ENCODE measurements at regions not wholly inside any gene's neighbourhood (a gene's known extent, or its start where the extent isn't known, plus 50 kb on each side); places are given as distances from the start of the nearest gene placed in this dataset.

DNA sequence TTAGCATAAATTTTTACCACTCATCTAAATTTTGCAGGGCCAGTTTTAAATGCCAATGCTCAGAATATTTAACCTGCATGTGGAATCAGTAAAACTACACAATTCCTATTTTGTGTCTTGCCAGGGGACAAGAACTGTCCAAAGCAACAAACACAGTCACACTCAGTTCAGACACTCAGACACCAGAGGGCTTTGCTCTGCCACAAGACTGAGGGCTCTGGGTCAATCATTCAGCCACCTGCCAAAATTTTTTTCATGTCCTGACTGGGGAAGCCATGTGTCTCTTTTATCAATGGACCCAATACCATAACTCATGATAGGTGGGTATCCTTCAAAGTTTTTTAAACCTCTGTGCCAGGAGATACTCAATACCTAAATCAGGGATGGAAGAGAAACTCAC is 304.0 kb upstream of the ANO3 start:
- CTCF ChIA-PET: no interaction called here
- Mint-ChIP-seq H3K4me1 (no peaks in the 10 kb centered on the region), H3K27me3 (no peaks in the 10 kb centered on the region), H3K9me3 (ENCODE audit: low read depth) (peaks cover 3% of the 10 kb centered on the region), H3K27ac (no peak overlapping the region), H3K4me3 (no peak overlapping the region), H3K36me3 (no peaks in the 10 kb centered on the region)
- DNase-seq (no peak), ATAC-seq (no peak)

DNA sequence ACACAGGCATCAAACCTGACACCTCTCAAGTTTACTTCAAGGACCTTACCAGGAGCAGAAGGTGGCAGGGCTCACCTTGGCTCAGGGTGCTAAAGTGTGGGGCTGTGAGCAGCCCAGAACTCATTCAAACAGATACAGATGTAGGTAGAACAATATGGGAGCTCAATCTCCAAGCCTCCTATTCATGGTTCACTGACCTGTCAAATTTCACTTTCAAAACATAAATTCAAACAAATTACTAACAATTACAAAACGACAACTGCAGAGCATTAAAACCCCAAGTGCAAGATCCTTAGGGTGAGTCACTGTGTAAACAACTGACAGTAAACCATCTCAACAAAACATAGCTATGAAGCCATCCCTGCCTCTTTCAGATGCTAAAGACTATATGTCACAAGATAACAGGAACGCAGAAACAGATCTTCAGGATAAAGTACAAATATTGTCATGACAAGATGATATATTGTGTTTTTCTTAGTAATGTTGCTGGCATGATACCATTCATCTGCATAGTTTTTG is 303.5 kb upstream of the ANO3 start:
- Mint-ChIP-seq H3K4me1 (no peaks in the 10 kb centered on the region), H3K4me3 (no peak overlapping the region), H3K27ac (no peak overlapping the region), H3K27me3 (no peaks in the 10 kb centered on the region), H3K9me3 (ENCODE audit: low read depth) (peaks cover 3% of the 10 kb centered on the region), H3K36me3 (no peaks in the 10 kb centered on the region)
- ATAC-seq: no peak
- CTCF ChIA-PET: no interaction called here
- DNase-seq: no peak

DNA sequence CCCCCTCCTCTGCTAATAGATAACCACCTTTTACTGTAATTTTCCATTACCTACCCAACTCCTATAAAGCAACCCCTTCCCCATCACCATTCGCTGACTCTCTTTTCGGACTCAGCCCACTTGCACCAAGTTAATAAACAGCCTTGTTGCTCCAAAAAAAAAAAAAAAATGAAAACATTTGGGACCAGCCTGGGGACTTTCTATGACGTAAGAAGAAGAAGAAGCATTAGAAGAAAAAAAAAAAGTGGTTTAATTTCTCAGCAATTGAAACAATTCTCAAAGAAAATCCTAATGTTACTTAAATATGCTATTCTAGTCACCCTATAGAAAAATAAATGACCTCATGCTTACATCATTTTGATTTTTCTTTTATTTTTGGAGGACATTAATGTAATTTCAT is 301.5 kb upstream of the ANO3 start:
- CTCF ChIA-PET: no interaction called here
- Mint-ChIP-seq H3K9me3 (ENCODE audit: low read depth) (peaks cover 6% of the 10 kb centered on the region), H3K4me3 (no peak overlapping the region), H3K27ac (no peak overlapping the region), H3K27me3 (no peaks in the 10 kb centered on the region), H3K4me1 (no peaks in the 10 kb centered on the region), H3K36me3 (no peaks in the 10 kb centered on the region)
- DNase-seq (no peak), ATAC-seq (no peak)

DNA sequence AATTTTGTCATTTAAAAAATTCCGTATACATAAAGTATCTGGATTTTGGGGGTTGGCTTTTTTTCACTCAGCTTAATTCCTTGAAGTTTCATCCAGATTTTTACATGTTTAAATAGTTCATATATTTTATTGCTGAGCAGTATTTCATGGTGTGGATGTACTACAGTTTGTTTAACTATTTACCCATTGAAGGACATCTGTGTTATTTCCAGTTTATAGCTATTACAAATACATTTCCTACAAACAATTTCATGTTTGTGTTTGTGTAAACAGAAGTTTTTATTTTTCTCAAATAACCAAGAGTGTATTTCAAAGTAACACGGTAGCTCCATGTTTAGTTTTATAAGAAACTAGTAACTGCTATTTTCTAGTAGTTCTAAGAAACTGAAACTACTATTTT is 299.7 kb upstream of the ANO3 start:
- no peaks in the 10 kb centered on the region for H3K36me3 Mint-ChIP-seq
- H3K27ac Mint-ChIP-seq: no peak overlapping the region
- no peaks in the 10 kb centered on the region for H3K27me3 Mint-ChIP-seq
- ATAC-seq (no peak), DNase-seq (no peak)
- CTCF ChIA-PET: no interaction called here
- H3K9me3 Mint-ChIP-seq (ENCODE audit: low read depth): peaks cover 3% of the 10 kb centered on the region
- no peaks in the 10 kb centered on the region for H3K4me1 Mint-ChIP-seq
- H3K4me3 Mint-ChIP-seq: no peak overlapping the region

DNA sequence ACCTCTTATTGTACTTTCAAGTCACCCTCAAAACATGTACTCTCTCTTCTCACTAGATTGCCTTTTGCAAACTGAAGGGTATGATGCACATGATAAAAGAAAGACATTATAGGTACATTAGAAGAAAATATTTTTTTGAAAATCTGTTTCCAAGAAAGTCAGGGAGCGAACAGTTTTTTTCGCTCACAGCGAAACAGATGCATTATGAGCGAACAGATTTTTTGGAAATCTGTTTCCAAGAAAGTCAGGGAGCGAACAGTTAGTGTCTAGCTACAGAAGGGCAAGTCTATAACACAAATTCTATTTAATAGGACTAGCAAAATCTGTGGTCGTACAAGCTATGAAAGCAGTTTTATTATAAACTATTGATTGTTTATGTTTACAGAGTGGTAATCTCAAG is 296.2 kb upstream of the ANO3 start:
- Mint-ChIP-seq H3K9me3 (ENCODE audit: low read depth) (peaks cover 8% of the 10 kb centered on the region), H3K4me3 (no peak overlapping the region), H3K27me3 (no peaks in the 10 kb centered on the region), H3K4me1 (no peaks in the 10 kb centered on the region), H3K27ac (no peak overlapping the region), H3K36me3 (no peaks in the 10 kb centered on the region)
- CTCF ChIA-PET: no interaction called here
- ATAC-seq (no peak), DNase-seq (no peak)

DNA sequence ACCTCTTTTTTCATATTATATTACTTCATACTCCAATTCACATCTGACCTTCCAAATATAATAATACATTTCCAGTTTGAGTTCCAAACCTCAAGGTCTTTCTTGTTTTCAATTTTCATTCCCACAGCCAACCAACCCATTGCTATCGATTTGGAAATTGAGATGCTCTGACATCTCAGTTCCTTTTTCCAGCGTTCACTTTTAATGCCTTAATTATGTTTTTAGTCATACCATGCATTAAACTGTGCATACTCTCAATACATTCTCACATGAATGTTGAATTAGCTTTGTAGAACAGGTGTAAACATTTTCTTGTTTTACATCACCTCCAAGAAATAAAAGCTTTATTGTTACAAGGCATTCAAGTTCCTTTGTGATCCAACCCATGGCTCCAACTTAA is 294.2 kb upstream of the ANO3 start:
- DNase-seq: no peak
- CTCF ChIA-PET: no interaction called here
- Mint-ChIP-seq H3K36me3 (no peaks in the 10 kb centered on the region), H3K27ac (no peak overlapping the region), H3K4me1 (no peaks in the 10 kb centered on the region), H3K9me3 (ENCODE audit: low read depth) (peaks cover 8% of the 10 kb centered on the region), H3K4me3 (no peak overlapping the region), H3K27me3 (no peaks in the 10 kb centered on the region)
- ATAC-seq: no peak

DNA sequence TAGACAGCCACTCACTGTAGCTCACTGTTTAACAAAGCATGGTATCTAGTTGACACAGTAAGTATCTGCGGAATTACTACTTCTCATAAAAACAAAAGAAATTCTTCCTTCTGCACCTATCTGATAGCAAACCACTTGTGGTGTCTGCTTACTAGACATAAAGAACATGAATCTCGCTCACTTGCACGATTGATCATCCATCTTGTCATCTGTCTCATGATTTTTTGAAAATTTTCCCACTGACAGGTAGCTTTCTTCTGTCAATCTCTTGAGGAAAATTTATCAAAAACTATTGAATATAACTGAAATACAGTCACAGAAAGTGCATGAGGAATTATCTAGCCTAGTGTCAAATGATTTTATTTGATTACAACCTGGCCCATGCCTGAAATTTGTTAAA is 291.6 kb upstream of the ANO3 start:
- Mint-ChIP-seq H3K4me1 (no peaks in the 10 kb centered on the region), H3K36me3 (no peaks in the 10 kb centered on the region), H3K27ac (no peak overlapping the region), H3K9me3 (ENCODE audit: low read depth) (peaks cover 5% of the 10 kb centered on the region), H3K4me3 (no peak overlapping the region), H3K27me3 (no peaks in the 10 kb centered on the region)
- DNase-seq (no peak), ATAC-seq (no peak)
- CTCF ChIA-PET: no interaction called here

DNA sequence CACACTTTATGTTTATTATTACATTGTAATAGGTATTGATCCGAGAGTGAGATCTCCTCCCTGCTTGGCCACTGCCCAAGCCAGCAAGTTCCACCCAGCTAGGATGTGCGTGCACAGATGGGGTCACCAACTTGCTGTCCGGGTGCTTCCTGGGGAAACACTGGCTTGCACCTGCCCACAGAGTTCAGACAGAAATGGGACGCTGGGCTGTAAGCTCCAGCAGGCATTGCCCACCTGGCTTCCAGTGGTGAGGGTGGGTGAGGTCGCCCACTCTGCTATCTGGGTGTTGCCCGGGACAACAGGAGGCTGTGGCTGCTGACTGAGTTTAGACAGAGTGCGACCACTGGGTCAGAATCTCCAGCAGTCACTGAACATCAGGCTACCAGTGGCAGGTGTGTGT is 289.8 kb upstream of the ANO3 start:
- no peak overlapping the region for H3K27ac Mint-ChIP-seq
- H3K27me3 Mint-ChIP-seq: no peaks in the 10 kb centered on the region
- no peaks in the 10 kb centered on the region for H3K36me3 Mint-ChIP-seq
- no peak for DNase-seq
- ATAC-seq: no peak
- H3K4me1 Mint-ChIP-seq: no peaks in the 10 kb centered on the region
- no peak overlapping the region for H3K4me3 Mint-ChIP-seq
- H3K9me3 Mint-ChIP-seq (ENCODE audit: low read depth): peaks cover 5% of the 10 kb centered on the region
- CTCF ChIA-PET: no interaction called here

DNA sequence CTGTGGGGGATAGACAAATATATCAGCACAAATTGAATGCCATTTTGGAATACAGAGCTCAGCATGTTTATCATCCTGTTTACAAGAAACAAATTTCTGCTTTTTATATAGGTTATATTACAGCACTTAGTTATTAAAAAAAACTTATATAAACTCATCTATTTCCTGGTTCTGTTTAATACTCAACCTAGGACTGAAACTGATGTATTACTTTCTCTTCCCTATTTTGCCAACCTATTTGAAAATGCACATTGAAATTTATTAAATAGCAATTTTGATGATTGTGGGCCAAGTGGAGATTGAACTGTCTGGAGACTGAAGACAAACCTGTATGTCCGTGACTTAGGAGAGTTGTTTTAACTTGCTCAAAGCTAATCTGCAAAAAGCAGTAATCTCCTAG is 288.3 kb upstream of the ANO3 start:
- Mint-ChIP-seq H3K9me3 (ENCODE audit: low read depth) (peaks cover 5% of the 10 kb centered on the region), H3K4me3 (no peak overlapping the region), H3K27me3 (no peaks in the 10 kb centered on the region), H3K36me3 (no peaks in the 10 kb centered on the region), H3K27ac (no peak overlapping the region), H3K4me1 (no peaks in the 10 kb centered on the region)
- ATAC-seq (no peak), DNase-seq (no peak)
- CTCF ChIA-PET: no interaction called here

DNA sequence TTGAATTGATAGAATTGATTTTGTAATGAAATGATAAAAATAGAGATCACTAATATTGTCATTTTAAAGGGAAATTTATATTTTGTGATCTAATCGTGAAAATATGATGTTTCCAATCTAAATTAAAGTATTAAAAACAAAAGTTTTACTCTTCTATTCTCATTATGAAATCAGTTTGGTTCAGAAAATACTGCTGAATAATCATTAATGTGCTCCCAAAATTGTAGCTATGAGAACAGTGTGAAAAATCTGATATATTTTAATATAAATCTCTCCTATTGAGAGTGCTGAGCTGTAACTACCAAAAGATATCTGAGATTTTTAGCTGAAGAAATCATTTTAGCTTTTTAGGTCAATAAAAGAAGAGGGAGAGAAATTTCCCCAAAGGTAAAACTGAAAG is 287.5 kb upstream of the ANO3 start:
- Mint-ChIP-seq H3K36me3 (no peaks in the 10 kb centered on the region), H3K9me3 (ENCODE audit: low read depth) (peaks cover 4% of the 10 kb centered on the region), H3K4me3 (no peak overlapping the region), H3K27me3 (no peaks in the 10 kb centered on the region), H3K27ac (no peak overlapping the region), H3K4me1 (no peaks in the 10 kb centered on the region)
- DNase-seq (no peak), ATAC-seq (no peak)
- CTCF ChIA-PET: no interaction called here

DNA sequence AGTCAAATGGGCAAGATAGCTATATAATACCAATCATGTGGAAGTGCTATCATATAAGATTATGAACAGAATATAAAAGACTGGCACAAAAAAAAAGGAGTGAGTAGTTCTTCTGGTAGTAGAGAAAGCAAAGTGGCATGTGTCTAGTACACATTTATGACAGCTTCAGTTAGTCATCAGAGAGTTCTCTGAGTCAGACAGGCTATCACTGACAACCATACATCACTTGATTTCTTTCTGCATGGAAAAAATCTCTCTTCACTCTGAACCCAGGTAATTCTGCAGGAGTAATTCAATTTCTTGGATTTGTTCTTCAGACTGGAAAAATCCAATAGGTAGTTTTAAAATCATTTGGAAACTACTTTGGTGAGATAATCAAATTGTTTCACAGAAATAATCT is 286.8 kb upstream of the ANO3 start:
- no peaks in the 10 kb centered on the region for H3K36me3 Mint-ChIP-seq
- no peaks in the 10 kb centered on the region for H3K4me1 Mint-ChIP-seq
- peaks cover 4% of the 10 kb centered on the region for H3K9me3 Mint-ChIP-seq (ENCODE audit: low read depth)
- no peak for DNase-seq
- no peak for ATAC-seq
- no peak overlapping the region for H3K27ac Mint-ChIP-seq
- CTCF ChIA-PET: no interaction called here
- H3K27me3 Mint-ChIP-seq: no peaks in the 10 kb centered on the region
- H3K4me3 Mint-ChIP-seq: no peak overlapping the region

DNA sequence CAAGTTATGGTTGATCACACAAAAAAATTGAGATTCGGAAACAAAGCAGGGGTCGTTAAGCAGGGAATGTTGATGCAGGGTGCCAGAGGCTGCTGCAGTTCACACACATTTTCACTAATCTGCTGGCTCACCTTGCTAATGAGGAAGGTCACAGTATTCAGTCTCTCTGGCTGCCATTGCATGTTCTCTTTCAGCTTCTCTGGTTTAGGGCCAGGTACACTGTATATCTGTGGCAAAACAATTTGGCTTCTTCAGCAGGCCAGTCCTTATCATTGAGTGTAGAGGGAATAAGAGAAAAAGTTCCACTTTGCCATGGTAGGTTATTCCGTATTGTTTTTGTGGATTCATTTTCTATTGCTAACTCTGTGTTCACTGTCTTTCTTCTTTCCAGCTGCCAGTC is 283.7 kb upstream of the ANO3 start:
- Mint-ChIP-seq H3K36me3 (no peaks in the 10 kb centered on the region), H3K4me3 (no peak overlapping the region), H3K4me1 (no peaks in the 10 kb centered on the region), H3K9me3 (ENCODE audit: low read depth) (peaks cover 5% of the 10 kb centered on the region), H3K27ac (no peak overlapping the region), H3K27me3 (no peaks in the 10 kb centered on the region)
- no peak for ATAC-seq
- no peak for DNase-seq
- CTCF ChIA-PET: no interaction called here

DNA sequence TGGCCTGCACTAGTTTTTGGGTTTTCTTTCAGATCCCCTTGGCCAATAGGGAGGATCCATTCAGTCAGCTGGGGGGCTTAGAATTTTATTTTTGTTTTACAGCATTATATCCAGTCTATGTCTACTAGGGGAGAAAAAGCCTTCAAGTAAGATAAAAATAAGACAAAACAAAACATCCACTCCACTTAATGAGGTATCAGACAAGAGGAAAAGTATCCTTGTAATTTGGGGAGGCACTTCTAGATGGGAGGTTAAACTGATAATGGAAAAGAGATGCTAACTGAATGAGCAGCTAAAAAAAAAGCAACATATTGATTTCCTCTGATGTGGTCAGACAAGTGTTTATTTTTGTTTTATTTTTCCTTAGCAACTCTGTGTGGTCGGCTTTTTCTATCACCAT is 278.0 kb upstream of the ANO3 start:
- no peak for ATAC-seq
- CTCF ChIA-PET: no interaction called here
- no peaks in the 10 kb centered on the region for H3K4me1 Mint-ChIP-seq
- no peak for DNase-seq
- H3K9me3 Mint-ChIP-seq (ENCODE audit: low read depth): peaks cover 9% of the 10 kb centered on the region
- no peaks in the 10 kb centered on the region for H3K36me3 Mint-ChIP-seq
- H3K4me3 Mint-ChIP-seq: no peak overlapping the region
- no peaks in the 10 kb centered on the region for H3K27me3 Mint-ChIP-seq
- H3K27ac Mint-ChIP-seq: no peak overlapping the region

DNA sequence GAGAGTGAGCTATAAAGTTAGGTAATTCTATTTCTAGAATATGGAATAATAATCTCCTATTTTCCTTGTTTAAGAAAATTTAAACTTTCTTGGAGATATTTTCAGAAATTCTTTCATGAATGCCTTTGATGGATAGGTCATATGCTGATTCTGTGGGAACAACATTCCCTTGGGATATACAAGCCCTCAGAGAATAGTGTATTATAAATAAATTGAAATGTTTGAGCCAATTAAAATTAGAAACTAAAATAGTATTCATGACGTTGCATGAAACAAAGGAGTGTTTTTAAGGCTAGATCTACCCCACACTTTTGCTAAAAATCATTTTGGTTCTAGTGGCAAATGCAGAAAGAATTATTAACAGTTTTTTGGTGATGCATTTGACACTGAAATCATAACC is 269.3 kb upstream of the ANO3 start:
- DNase-seq (no peak), ATAC-seq (no peak)
- CTCF ChIA-PET: no interaction called here
- Mint-ChIP-seq H3K4me3 (no peak overlapping the region), H3K36me3 (no peaks in the 10 kb centered on the region), H3K9me3 (ENCODE audit: low read depth) (peaks cover 4% of the 10 kb centered on the region), H3K27ac (no peak overlapping the region), H3K27me3 (no peaks in the 10 kb centered on the region), H3K4me1 (no peaks in the 10 kb centered on the region)

DNA sequence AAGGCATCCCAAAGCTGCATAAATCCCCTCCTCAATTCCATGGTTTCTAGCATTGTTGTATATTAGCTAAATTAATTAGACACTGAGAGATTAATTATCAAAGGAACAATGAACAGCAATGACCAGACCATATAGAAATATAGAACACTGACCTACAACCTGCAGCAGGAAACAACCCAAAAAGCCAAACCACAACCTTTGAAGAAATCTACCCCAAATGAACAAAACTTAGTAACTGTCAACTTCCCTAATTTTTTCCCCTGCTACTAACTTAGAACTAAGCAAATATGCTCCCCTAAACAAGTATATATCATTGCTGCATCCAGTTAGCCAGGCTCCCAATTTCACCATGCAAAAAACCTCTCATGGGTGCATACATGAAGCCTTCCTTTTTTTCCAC is 268.0 kb upstream of the ANO3 start:
- DNase-seq: no peak
- no peaks in the 10 kb centered on the region for H3K27me3 Mint-ChIP-seq
- H3K4me1 Mint-ChIP-seq: no peaks in the 10 kb centered on the region
- H3K36me3 Mint-ChIP-seq: no peaks in the 10 kb centered on the region
- no peak overlapping the region for H3K27ac Mint-ChIP-seq
- CTCF ChIA-PET: no interaction called here
- H3K4me3 Mint-ChIP-seq: no peak overlapping the region
- no peak for ATAC-seq
- H3K9me3 Mint-ChIP-seq (ENCODE audit: low read depth): peaks cover 5% of the 10 kb centered on the region
